Activated CD8-positive, alpha-beta memory T cell treated with anti-CD3 and anti-CD28 coated beads, Interleukin-2, amount 50 U/mL, for 24 hours (primary cell): ENCODE measurements at regions not wholly inside any gene's neighbourhood (a gene's known extent, or its start where the extent isn't known, plus 50 kb on each side); places are given as distances from the start of the nearest gene placed in this dataset.
"Not testable (repeated sequence)": the region's sequence is repeated elsewhere in the genome, so short reads cannot be mapped to it uniquely, and the experiment has no call there.

Experiments
- DNase-seq: peaks from one replicate; pipeline ENCODE4 v3.0.0-alpha.2; 2020; ENCODE audit errors: extremely low read depth

DNA sequence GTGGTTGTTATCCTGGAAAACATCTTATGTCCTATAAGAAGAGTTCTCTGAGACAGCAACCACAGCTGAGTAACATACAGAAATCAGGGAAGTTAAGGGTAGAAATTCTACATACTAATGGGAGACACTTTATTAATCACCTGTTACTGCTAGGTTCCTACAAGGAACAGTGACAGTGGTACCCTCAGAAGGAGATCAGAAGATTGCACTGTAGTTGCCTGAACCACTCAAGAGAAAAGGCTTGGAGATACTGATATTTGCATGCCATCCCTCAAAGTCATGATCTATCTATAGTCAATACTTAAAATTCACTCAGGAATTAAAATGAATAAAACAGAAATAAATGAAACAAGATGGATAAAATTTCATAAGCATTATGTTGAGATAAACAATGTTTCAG, 136.0 kb downstream of the LMLN start:
- no peak for DNase-seq

DNA sequence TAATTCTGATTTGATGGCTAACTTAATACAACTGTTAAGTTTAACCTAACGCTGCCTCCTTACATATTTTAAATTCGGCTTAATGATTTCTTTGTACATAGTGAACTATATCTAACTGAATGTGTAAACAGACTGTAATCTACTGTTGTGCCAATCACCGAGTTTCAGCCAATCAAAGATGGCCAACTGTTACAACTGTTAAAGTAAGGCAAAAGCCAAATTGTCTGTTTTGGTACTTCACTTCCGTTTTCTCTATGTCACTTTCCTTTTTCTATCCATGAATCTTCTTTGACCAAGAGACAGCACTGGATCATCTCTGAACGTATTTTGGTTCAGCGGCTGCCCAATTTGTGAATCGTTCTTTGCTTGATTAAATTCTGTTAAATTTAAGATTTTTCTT, 137.0 kb downstream of the LMLN start:
- DNase-seq, result no peak

DNA sequence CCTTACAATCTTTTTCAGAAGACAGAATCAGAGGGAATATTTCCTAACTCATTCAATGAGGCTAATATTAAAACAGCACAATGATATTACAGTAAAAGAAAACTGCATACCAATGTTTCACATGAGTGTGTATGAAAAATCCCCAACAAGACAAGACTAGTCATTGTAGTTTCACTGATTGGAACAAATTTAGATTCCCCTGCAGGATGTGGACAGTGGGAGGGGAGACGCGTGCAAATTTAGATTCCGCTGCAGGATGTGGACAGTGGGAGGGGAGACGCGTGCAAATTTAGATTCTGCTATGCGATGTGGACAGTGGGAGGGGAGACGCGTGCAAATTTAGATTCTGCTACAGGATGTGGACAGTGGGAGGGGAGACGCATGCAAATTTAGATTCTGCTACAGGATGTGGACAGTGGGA, 138.7 kb downstream of the LMLN start:
- not testable (repeated sequence) for DNase-seq

DNA sequence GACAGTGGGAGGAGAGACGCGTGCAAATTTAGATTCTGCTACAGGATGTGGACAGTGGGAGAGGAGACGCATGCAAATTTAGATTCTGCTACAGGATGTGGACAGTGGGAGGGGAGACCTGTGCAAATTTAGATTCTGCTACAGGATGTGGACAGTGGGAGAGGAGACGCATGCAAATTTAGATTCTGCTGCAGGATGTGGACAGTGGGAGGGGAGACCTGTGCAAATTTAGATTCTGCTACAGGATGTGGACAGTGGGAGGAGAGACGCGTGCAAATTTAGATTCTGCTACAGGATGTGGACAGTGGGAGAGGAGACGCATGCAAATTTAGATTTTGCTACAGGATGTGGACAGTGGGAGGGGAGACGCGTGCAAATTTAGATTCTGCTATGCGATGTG, 143.1 kb downstream of the LMLN start:
- not testable (repeated sequence) for DNase-seq

DNA sequence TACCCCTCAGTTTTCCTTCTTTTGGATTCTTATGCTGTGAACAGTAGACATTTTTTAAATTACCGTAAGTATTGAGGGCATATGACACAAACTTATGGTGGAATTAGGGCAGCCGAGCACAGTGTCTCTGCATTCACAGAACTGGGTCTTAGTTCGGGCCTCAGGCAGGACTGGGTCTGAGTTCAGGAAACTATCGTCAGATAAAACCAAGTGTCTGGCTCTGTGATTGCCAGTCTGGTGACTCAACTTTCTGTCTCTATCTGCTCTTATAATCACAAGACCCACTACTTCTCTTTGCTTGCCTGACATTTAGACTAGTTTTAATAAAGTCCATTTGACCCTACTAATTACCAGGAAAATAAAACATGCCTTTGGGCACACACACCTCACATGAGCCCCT, 146.2 kb downstream of the LMLN start:
- no peak for DNase-seq

DNA sequence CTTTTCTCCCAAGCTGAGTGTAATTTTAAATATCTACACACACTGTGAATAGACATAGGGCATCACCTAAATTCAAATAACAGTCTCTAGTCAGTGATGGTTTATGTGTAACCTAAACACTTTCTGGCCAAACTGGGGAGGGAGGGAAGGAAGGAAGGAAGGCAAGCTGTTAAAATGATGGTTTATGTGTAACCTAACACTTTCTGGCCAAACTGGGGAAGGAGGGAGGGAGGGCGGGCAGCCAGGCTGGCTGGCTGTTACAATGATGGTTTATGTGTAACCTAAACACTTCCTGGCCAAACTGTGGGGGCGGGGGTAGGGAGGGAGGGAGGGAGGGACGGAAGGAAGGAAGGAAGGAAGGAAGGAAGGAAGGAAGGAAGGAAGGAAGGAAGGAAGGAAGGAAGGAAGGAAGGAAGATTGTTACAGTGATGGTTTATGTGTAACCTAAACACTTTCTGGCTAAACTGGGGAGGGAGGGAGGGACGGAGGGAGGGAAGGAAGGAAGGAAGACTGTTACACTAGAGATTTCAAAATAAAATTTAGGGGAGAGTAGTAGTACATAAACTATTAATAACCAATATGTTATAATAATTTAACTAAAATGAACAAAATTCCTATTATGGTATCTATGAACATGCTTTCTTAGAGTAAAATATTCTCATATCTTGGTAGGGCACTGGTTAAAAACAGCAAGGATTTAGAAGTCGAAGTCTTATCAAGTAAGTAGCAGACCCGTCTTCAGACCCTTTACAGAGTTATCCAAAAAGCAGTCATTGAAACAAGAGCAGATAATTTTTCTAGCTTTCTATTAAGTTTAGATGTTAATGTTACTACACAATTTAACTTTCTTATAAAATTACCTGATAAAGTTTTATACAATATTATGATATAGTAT, 148.1 kb downstream of the LMLN start:
- no peak for DNase-seq

DNA sequence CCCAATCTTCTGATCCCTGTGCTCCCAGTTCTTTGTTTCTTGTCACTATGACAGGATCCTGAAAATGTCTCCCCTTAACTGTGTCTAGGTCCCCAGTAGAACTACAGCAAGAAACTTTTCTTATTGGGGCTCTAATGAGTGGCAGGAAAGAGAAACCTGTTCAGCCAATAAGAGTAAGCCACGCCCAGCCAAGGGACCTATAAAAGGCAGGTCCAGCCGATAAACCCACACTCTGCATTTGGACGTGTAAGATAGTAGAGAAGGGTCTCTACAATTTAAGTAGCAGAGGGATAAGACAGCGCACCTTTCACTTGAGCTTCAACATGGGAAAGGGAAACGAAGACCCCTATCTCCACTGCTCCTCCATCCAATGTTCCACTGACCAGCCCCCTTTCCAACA, 149.9 kb downstream of the LMLN start:
- DNase-seq, result no peak

DNA sequence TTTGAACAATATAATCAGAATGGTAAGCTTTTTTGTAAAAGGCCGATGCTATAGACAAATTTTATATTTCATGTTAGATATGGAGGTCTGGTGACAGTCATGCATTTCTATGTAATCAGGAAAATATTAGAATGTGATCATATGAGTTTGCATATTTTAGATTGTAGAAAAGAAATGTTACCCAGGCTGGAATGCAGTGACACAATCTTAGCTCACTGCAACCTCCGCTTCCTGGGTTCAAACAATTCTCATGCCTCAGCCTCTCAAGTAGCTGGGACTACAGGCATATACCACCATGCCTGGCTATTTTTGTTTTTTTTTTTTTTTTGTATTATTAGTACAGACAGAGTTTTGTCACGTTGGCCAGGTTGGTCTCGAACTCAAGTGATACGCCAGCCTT, 152.0 kb downstream of the LMLN start:
- no peak for DNase-seq

DNA sequence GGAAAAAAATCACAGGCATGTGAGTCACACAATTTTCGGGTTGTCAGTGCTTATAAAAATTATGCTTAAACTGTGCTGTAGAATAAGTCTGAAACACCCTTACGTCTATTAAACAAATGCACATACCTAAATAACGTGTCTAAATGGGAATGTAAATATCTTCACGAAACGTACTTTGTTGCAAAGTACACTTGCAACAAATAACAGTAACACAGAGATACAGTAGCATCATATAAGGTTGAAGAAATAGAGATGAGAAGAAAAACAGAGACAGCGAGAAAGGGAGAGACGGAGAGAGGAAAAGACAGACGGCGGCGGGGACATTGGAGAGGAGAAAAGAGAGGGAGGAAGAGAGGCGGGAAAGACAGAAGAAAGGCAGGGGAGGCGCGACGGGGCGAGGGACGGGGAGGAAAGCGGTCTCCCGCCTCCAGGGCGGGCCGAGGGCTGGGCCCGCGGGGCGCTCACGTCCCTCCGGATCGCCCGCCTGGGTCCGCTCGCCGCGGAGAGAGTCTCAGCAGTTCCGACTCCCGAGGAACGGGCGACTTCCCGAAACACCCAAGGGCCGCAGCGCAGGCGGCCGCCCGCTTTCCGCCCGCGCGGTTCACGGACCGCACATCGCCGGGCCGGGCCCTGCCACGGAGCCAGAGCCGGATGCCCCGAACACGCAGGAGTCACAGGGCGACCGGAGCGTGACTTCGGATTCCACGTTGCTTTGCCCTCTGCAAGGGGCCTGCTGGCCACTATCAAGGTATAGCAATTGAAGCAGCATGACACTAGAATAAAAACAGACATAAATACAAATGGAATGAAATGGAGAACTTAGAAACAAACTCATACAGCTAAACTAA, 153.4 kb downstream of the LMLN start:
- DNase-seq, result no peak

DNA sequence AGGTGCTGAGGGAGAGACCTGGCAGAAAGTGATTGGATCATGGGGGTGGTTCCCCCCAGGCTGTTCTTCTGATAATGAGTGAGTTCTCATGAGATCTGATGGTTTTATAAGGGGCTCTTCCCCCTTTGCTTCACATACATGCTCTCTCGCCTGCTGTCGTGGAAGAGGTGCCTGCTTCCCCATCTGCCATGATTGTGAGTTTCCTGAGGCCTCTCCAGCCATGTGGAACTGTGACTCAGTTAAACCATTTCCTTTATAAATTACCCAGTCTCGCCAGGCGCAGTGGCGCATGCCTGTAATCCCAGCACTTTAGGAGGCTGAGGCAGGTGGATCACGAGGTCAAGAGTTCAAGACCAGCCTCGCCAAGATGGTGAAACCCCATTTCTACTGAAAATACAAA, 154.5 kb downstream of the LMLN start:
- DNase-seq, result not testable (repeated sequence)

DNA sequence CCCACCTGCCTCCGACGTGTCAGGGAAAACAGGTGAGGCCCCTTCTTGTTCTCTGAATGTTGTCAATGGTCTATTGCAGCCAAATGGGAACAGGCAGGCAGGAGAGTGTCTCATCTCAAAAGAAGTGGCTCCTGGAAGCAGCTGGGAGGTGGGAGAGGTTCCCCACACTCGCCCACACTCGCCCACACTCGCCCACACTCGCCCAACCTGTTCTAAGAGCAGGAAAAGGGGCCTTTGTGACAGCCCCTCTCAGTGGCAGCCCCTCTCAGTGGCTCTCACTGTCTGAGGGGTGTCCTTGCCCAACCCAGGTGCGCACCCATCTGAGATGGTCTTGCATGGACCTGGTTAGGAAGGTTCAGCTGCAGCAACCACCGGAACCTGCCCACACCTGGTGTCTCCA, 162.2 kb downstream of the LMLN start:
- DNase-seq, result not testable (repeated sequence)

DNA sequence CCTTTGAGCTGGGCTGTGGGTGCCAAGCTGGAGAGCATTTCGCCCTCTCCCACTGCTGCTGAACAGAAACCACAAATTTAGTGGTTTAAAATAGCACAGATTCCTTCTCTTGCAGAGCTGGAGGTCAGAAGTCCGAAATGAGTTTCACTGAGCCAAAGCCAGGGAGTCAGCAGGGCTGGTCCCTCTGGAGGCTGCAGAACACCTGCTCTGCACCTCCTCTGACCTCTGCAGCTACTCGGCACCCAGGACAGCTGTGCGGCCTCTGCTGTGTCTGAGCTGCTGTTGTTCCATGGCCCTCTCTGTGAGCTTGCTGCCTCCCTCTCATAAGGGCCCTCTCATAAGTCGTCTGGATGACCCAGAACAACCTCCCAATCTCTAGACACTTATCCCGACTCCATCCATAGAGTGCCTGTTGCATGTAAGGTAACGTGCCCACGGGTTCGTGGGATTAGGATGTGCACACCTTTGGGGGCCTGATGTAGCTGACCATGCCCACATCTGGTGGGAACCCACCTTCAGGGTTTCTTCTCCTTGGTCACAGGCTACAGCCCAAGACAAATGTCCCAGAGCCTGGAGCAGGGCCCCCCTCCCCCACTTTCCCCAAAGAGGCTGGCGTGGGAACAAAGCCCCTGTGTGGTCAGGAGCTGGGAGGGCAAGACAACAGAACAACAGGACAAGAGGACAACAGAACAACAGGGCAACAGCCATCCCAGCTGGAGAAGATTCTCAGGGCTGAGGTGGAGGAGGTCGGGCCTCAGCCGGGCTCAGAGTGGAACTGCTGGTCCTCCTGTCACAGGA, 177.2 kb downstream of the LMLN start:
- not testable (repeated sequence) for DNase-seq

DNA sequence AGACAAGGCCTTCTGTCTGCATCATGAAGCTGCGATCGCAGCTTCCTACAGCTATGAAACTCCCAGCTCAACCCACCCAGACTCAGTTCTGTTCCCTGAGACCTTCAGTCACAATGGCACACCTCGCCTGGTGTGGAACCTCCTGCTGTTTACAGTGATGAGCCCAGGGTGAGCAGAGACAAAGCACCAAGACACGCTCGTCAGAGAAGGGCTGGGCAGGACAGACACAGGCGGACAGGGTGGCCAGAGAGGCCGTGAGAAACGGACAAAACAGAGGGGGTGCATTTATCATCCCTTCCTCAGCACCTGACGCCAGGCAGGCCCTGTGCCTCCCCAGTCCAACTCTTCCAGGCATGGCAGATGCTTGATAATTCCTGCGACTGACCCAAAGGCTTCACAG, 178.2 kb downstream of the LMLN start:
- DNase-seq, result not testable (repeated sequence)

DNA sequence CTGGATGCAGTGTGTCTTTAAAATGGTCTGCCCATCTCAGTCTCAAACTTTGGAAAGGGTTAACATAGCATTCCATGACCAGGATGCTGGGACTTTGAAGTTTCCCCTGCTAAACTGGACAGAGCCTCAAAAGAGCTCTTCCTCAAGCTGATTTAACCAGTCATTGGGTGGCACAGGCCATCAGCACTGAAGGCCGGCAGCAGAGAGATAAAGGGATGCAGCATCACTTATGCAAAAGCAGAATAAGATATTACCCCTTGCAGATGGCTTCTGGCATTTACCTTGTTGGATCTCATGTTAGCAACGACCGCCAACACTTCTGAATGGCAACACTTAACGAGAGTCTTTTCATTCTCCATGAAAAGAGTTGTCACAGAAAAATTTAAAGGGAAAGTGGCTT, 179.0 kb downstream of the LMLN start:
- not testable (repeated sequence) for DNase-seq

DNA sequence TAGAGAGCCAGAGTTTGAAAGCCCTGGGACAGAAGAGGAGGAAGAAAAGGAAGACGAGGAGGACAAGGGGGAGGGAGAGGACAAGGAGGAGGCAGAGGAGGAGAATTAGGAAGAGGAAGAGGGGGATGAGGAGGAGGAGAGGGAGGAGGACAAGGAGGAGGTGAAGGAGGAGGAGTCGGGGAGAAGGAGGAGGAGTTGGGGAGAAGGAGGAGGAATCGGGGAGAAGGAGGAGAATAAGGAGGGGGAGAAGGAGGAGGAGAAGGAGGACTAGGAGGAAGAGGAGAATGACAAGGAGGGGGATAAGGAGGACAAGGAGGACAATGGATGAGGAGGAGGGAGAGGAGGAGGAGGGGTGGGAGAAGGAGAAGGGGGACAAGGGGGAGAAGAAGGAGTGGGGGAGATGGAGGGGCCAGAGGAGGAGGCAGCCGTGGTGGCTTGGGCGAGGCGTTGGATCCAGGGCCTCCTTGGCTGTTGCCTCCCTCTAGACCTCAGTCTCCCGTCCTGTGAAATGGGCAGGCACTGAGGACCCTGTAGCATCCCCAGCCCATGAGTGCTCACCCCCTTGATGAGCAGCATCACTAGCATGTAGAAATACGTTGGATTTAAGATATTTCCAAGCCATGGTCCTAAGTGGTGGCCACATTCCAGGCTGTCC, 179.6 kb downstream of the LMLN start:
- DNase-seq, result not testable (repeated sequence)

DNA sequence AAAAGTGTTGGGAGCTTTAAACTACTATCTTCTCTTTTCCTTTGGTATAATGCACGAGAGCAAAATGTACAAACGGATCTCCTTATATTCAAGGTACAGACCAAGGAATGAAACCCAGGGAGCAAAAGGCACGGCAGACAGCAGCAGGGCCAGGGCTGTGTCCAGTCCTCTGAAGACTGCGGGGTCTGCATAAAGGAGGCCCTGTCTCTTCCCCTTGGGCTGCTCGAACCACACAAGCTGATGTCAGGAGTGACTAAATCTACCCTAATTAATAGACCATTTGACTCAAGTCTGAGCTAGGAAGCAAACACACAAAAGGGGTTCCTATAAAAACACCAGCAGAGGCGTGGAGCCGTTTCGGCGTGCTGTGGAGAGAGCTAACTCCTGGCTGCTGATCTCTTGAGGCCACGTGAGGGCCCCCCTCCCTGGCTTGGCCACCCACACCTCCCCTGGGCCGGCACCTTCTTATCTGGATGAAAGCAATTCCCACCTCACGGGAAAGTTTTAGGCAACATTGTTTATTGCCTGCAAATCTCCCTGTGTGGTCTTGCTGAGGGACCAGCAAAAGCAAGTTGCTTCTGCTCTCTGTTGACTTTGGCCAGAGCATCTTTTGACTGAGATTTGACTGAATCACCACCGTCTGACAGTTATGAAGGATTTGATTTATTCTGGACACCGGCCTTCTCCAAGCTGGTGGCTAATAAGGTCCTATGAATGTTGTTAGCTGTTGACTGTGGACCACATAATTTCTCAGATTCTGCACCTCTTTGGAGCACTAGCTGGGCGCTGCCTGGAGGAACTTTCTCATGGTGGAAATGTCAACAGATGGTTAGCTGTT, 183.5 kb downstream of the LMLN start:
- not testable (repeated sequence) for DNase-seq

DNA sequence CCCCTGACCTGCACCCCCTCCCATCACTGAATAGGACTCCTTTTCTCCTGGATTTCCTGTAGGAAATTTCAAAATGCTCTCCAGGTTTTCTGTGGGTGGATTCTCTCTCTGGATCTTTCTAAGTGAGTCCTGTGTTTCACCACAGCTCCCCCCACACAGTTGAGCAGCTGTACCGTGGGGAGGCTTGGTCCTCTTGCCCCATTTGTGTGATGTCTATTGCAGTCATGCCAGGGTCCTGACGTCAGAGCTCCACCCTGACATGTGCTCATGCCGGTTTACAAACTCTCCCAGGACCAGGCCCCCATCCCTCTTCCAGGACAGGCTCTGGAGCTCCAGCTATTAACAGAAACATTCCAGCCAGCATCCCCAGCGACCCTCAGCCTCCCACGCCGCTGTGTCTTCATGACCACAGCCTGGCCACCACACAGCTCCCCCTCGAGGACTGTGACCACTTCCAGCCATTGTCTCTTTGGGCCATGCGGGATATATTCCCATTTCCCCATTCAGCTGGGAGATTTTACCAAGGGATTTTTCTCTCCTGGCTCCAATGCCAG, 185.3 kb downstream of the LMLN start:
- DNase-seq, result not testable (repeated sequence)

DNA sequence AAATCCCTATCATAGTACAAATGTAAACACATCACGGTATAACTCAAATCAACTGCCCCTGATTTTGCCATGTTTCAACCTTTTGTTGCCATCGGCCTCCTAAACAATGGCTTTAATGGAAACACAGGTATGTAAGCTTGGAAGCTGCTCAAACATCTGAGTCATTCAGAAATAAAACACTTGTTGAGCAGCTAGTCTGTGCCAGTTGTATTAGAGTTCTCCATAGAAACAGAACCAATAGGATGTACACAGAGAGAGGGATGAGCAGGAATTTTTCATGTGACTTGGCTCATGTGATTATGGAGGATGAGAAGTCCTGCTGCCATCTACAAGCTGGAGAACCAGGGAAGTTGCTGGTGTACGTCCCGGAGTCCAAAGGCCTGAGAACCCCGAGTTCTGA, 186.1 kb downstream of the LMLN start:
- not testable (repeated sequence) for DNase-seq

DNA sequence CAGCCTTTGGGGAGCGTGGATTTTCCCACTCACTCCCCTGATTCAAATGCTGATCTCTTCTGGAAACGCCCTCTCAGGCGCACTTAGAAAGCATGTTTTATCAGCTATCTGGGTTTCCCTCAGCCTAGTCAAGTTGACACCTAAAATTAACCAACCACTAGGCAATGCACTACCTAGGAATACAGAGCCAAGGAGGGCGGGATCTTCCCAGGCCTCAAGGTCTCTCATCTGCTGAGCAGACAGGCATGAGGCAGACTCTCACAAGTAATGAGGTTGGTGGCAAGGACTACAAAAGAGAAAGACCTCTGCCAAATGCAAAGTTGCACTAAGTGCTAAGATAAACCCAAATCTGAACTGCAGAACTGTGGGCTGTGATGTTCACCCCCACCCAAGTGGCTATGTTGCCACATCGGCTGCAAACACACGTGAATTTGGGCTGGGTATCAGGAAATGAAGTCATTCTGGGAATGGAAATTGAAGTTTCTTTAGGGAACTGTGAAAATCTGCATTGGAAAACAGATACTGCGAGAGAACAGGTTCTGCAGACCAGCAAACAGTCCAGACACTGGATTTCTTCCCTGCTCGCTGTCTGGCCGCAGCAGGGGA, 186.6 kb downstream of the LMLN start:
- DNase-seq, result not testable (repeated sequence)

DNA sequence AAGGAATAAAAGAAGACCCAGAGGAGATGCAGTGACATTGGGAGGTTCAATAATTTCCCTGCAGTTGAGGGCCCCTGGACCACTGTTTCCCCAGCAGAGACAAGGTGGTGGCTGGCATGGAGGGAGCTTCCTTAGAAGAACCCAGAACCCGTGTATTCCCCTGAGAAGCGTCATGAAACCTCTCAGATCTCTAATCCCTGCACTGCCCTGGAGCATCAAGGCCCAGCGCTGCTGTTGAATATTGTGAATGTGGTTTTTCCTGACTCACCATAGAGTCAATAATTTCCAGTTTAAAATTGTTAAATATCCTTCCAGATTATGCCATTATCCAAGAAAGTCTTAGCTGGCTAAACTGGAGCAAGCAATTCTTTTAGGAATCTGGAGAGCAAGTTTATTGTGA, 187.2 kb downstream of the LMLN start:
- DNase-seq, result not testable (repeated sequence)
